Sigmoid colon (tissue), 4 donors: ENCODE measurements at regions not wholly inside any gene's neighbourhood (a gene's known extent, or its start where the extent isn't known, plus 50 kb on each side); places are given as distances from the start of the nearest gene placed in this dataset.

ENCODE experiments used
- EP300 ChIP-seq, 4 donors: sonication (generic); formaldehyde crosslinking; IDR thresholded peaks; one replicate each; pipeline ENCODE4 v1.6.1; 2017; ENCODE audit warnings: antibody characterized with exemption in 4 of 4
- POLR2A ChIP-seq, 2 donors: fragments of 450-650 bp; IDR thresholded peaks; one replicate each; pipeline ENCODE4 v1.6.1; 2016; ENCODE audit warnings: antibody characterized with exemption in 2 of 2, mild to moderate bottlenecking in 2 of 2, moderate library complexity in 2 of 2
- TF ChIP-seq, protein P1 (sequence below), 4 experiments: fragments of 450-650 bp in 3 of 4; fragments of 200-600 bp in 1 of 4; IDR thresholded peaks; one replicate each; pipeline ENCODE4 v1.5.1; 2016 to 2019; ENCODE audit warnings: antibody characterized with exemption in 4 of 4, mild to moderate bottlenecking in 3 of 4, moderate library complexity in 2 of 4

DNA sequence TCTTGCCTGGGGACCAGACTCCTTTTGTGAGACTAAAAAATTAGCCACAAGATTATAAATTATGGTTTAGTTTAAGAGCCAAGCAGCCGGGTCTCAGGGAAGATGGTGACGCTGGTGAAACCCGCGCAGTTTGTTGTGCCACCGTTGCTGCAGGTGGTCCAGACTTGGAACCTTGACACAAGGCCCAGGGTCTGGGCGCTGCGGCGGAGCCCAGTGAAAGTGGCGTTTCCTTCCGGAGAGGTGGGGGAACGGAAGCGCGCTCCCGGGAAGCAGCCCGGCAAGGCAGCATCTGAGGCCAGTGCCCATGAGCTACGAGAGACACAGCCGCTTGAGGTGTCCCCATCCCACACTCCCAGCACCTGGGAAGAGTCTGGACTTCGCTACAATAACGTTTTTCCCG, 131.6 kb downstream of the SKIDA1 start:
- TF ChIP-seq, protein P1, sequence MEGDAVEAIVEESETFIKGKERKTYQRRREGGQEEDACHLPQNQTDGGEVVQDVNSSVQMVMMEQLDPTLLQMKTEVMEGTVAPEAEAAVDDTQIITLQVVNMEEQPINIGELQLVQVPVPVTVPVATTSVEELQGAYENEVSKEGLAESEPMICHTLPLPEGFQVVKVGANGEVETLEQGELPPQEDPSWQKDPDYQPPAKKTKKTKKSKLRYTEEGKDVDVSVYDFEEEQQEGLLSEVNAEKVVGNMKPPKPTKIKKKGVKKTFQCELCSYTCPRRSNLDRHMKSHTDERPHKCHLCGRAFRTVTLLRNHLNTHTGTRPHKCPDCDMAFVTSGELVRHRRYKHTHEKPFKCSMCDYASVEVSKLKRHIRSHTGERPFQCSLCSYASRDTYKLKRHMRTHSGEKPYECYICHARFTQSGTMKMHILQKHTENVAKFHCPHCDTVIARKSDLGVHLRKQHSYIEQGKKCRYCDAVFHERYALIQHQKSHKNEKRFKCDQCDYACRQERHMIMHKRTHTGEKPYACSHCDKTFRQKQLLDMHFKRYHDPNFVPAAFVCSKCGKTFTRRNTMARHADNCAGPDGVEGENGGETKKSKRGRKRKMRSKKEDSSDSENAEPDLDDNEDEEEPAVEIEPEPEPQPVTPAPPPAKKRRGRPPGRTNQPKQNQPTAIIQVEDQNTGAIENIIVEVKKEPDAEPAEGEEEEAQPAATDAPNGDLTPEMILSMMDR (IDR thresholded peaks at IDR 0.05) = no peak
- TF ChIP-seq EP300 (IDR thresholded peaks at IDR 0.05) (no peak), POLR2A (IDR thresholded peaks at IDR 0.05) (no peak)
